OCI-LY1 (cell line): ENCODE measurements at regions not wholly inside any gene's neighbourhood (a gene's known extent, or its start where the extent isn't known, plus 50 kb on each side); places are given as distances from the start of the nearest gene placed in this dataset.

Source experiments
- EZH2 ChIP-seq: fragments of 200-600 bp; sonication (generic), shearing (Covaris generic); IDR thresholded peaks from 2 replicates; pipeline ENCODE4 v1.8.0; 2017; ENCODE audit warnings: borderline replicate concordance, mixed run types, mild to moderate bottlenecking, antibody characterized with exemption, low read length, moderate library complexity, mixed read lengths
- TF ChIP-seq, protein P1 (sequence below): fragments of 200-600 bp; sonication (generic), shearing (Covaris generic); IDR thresholded peaks from 2 replicates; pipeline ENCODE4 v1.5.1; 2017; ENCODE audit warnings: mild to moderate bottlenecking, antibody characterized with exemption, low read length, moderate library complexity, mixed read lengths

DNA sequence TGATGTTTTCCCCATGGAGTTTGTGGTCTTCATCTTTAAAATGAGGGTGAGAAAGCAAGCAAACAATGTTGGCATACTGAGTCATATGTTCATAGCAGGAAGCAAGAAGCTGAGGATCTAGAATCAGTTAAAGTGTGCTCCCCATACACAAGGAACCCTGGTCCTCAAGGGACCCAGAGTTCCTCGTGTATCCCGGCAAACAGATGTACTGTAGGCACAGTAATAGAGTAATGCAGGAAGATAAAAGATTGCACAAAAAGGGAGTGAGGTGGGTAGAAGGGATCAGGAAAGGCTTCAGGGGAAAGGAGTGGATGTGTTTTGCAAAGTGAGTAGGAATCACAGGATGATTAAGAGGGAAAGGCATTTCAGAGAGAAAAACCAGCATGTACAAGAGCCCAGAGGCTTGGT, 412.3 kb upstream of the CDH11 start:
- TF ChIP-seq, protein P1, sequence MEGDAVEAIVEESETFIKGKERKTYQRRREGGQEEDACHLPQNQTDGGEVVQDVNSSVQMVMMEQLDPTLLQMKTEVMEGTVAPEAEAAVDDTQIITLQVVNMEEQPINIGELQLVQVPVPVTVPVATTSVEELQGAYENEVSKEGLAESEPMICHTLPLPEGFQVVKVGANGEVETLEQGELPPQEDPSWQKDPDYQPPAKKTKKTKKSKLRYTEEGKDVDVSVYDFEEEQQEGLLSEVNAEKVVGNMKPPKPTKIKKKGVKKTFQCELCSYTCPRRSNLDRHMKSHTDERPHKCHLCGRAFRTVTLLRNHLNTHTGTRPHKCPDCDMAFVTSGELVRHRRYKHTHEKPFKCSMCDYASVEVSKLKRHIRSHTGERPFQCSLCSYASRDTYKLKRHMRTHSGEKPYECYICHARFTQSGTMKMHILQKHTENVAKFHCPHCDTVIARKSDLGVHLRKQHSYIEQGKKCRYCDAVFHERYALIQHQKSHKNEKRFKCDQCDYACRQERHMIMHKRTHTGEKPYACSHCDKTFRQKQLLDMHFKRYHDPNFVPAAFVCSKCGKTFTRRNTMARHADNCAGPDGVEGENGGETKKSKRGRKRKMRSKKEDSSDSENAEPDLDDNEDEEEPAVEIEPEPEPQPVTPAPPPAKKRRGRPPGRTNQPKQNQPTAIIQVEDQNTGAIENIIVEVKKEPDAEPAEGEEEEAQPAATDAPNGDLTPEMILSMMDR, result no peak
- TF ChIP-seq EZH2, result no peak
